ENCODE measurements at regions not wholly inside any gene's neighbourhood (a gene's known extent, or its start where the extent isn't known, plus 50 kb on each side); places are given as distances from the start of the nearest gene placed in this dataset.

GRCh38 chrX:65921363-65921762 is 118.5 kb downstream of the VSIG4 start (continued):
- no peak for TF ChIP-seq CHD2 (IDR thresholded peaks at IDR 0.05; ENCODE audit: low read length, partially characterized antibody)
- no peak for TF ChIP-seq USF2 (IDR thresholded peaks at IDR 0.05; ENCODE audit: borderline replicate concordance, low read depth, low read length)
- no peak for TF ChIP-seq POLR2AphosphoS5 (IDR thresholded peaks at IDR 0.05; ENCODE audit: low read depth, low read length)

DNA sequence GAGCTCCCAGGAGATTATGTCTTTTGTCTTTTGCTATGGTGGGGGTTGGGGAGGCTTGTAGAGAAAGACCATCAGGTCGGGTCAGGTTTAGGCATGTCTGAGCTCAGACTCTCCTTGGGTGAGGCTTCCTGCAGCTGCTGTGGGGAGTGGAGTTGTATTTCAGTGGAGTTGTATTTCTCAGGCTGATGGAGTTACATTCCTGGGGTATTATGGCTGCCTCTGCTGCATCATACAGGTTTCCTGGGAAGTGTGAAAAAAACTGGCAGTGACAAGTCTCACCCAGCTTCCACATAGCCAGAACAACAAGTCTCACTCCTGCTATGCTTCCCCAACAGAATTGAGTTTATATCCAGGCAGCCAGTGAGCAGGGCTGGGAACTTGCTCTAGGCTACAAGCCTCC is 119.3 kb downstream of the VSIG4 start:
- no peaks in the 10 kb centered on the region for H3K9me3 ChIP-seq
- no peak for DNase-seq
- no peak overlapping the region for H3K4me2 ChIP-seq
- H3F3A ChIP-seq (replicated peaks; ENCODE audit: insufficient read depth), result no peaks in the 10 kb centered on the region
- WGBS (ENCODE audit: low lambda C conversion rate), result 0% methylated on average over 1 of the region's 1 CpG
- H4K20me1 ChIP-seq (ENCODE audit: insufficient read depth), result no peaks in the 10 kb centered on the region
- H3K79me2 ChIP-seq (ENCODE audit: insufficient read depth), result no peaks in the 10 kb centered on the region
- H3K27ac ChIP-seq (ENCODE audit: low read depth in 2 of 2, low read length in 1 of 2), result no peak overlapping the region
- no peak overlapping the region for H3K4me3 ChIP-seq (ENCODE audit: low read depth in 2 of 2, low read length in 1 of 2)
- no peaks in the 10 kb centered on the region for H3K27me3 ChIP-seq (ENCODE audit: insufficient read depth)
- no peaks in the 10 kb centered on the region for H3K36me3 ChIP-seq (replicated peaks in 1 of 2; ENCODE audit: control insufficient read depth in 1 of 2, insufficient read depth in 2 of 2, low read length in 1 of 2)
- POLR2A ChIA-PET, result no interaction called here
- H3K9me2 ChIP-seq, result no peaks in the 10 kb centered on the region
- TF ChIP-seq FOXJ3 (CRISPR knock-in tag; IDR thresholded peaks at IDR 0.05), result no peak
- TF ChIP-seq TEAD4 (IDR thresholded peaks at IDR 0.05; ENCODE audit: borderline replicate concordance, insufficient read depth), result no peak
- TF ChIP-seq MXI1 (IDR thresholded peaks at IDR 0.05; ENCODE audit: low read depth, low read length), result no peak
- no peak for TF ChIP-seq CHD2 (IDR thresholded peaks at IDR 0.05; ENCODE audit: low read length, partially characterized antibody)
- TF ChIP-seq IRF3 (IDR thresholded peaks at IDR 0.05; ENCODE audit: low read depth, low read length), result no peak
- TF ChIP-seq USF2 (IDR thresholded peaks at IDR 0.05; ENCODE audit: borderline replicate concordance, low read depth, low read length), result no peak
- no peak for TF ChIP-seq JUND (IDR thresholded peaks at IDR 0.05)
- no peak for TF ChIP-seq REST (IDR thresholded peaks at IDR 0.05; ENCODE audit: low read depth, low read length)
- no peak for TF ChIP-seq NRF1 (IDR thresholded peaks at IDR 0.05; ENCODE audit: low read depth, low read length)
- no peak for TF ChIP-seq EZH2phosphoT487 (IDR thresholded peaks at IDR 0.05; ENCODE audit: borderline replicate concordance, low read depth)
- no peak for TF ChIP-seq TAF1 (IDR thresholded peaks at IDR 0.05; ENCODE audit: borderline replicate concordance, low read depth, low read length)
- TF ChIP-seq RCOR1 (IDR thresholded peaks at IDR 0.05; ENCODE audit: low read length), result no peak
- TF ChIP-seq FOSL2 (IDR thresholded peaks at IDR 0.05; ENCODE audit: borderline replicate concordance, low read depth), result no peak
- no peak for TF ChIP-seq GATA2 (CRISPR knock-in tag; IDR thresholded peaks at IDR 0.05)
- TF ChIP-seq RFX5 (IDR thresholded peaks at IDR 0.05; ENCODE audit: low read length), result no peak
- TF ChIP-seq EP300 (IDR thresholded peaks at IDR 0.05; ENCODE audit: borderline replicate concordance in 1 of 2, low read depth in 1 of 2, low read length in 1 of 2), result no peak
- no peak for TF ChIP-seq POLR2AphosphoS5 (IDR thresholded peaks at IDR 0.05; ENCODE audit: low read depth, low read length)
- TF ChIP-seq, protein P1, sequence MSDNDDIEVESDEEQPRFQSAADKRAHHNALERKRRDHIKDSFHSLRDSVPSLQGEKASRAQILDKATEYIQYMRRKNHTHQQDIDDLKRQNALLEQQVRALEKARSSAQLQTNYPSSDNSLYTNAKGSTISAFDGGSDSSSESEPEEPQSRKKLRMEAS (IDR thresholded peaks at IDR 0.05; ENCODE audit: low read depth), result no peak
- TF ChIP-seq ELF1 (IDR thresholded peaks at IDR 0.05), result no peak
- no peak overlapping the region for H2AFZ ChIP-seq (ENCODE audit: low read depth)
- H3K9ac ChIP-seq, result no peak overlapping the region
- H3K4me1 ChIP-seq (ENCODE audit: control insufficient read depth in 1 of 2, insufficient read depth in 2 of 2, low read depth in 1 of 2, low read length in 1 of 2), result no peaks in the 10 kb centered on the region
- CTCF ChIA-PET, result no interaction called here
